ENCODE measurements at regions not wholly inside any gene's neighbourhood (a gene's known extent, or its start where the extent isn't known, plus 50 kb on each side); places are given as distances from the start of the nearest gene placed in this dataset.

DNA sequence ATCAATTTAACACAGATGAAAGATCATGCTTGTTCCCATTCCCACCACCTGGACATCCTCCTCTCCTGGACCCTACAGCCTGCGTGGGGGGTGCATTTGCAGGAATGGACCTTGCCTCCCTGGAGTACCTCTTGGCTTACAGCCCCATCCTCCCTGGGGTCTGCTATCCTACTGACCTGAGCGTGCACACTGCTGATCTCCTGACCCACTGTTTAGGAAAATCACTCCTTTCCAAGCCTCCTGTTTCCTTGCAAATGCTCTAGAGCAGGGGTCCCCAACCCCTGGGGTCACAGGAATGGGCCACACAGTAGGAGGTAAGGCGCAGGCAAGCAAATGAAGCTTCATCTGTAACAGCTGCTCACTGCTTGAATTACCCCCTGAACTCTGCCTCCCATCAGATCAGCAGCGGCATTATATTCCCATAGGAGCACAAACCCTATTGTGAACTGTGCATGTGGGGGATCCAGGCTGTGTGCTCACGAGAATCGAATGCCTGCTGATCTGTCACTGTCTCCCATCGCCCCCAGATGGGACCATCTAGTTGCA, 88.2 kb upstream of the SEPTIN5 start:
- intact Hi-C loops (cut with micrococcal nuclease): no loop called here
- H3K9me3 ChIP-seq (ENCODE audit: control insufficient read depth in 2 of 3, low read length in 3 of 3): no peaks in the 10 kb centered on the region
- H3K4me3 ChIP-seq (ENCODE audit: low read length): no peak overlapping the region
- H3K27ac ChIP-seq (ENCODE audit: low read depth, low read length): no peak overlapping the region
- ATAC-seq (no peak), DNase-seq (no peak)
- Mint-ChIP-seq H3K27me3 (peaks cover 0 to 3% (median 0%) of the 10 kb centered on the region in 5 donors), H3K9me3 (no peaks in the 10 kb centered on the region), H3K4me3 (no peak overlapping the region), H3K36me3 (no peaks in the 10 kb centered on the region), H3K4me1 (peaks cover 3 to 22% (median 10%) of the 10 kb centered on the region in 7 donors), H3K27ac (peak overlapping the region in 2 of 9 donors; percentile 30 to 51)
- no peaks in the 10 kb centered on the region for H3K36me3 ChIP-seq (ENCODE audit: control insufficient read depth in 2 of 3, insufficient read depth in 3 of 3, low read length in 3 of 3)
- CTCF ChIA-PET: interaction anchor here (1.3 kb wide), 1 partner anchor 125 kb away, joined by 3 read pairs; no protein-coding TSS in a partner anchor
- no peaks in the 10 kb centered on the region for H3K27me3 ChIP-seq (ENCODE audit: control insufficient read depth in 2 of 2, insufficient read depth in 2 of 2, low read length in 2 of 2)
- H3K4me1 ChIP-seq (ENCODE audit: control insufficient read depth in 2 of 2, insufficient read depth in 2 of 2, low read length in 2 of 2): peaks cover 0 to 7% of the 10 kb centered on the region in 2 donors
- POLR2A ChIA-PET: no interaction called here

- DNase-seq: no peak
- H3K4me1 Mint-ChIP-seq: peaks cover 3 to 22% (median 10%) of the 10 kb centered on the region in 7 donors
Measured at GRCh38 chr22:19626666-19627065, 87.6 kb upstream of the SEPTIN5 start.

GRCh38 chr22:19628038-19628776, 86.1 kb upstream of the SEPTIN5 start:
- Mint-ChIP-seq H3K4me1 (peaks cover 3 to 22% (median 10%) of the 10 kb centered on the region in 7 donors), H3K27ac (peak overlapping the region in 1 of 9 donors; percentile 5), H3K9me3 (no peaks in the 10 kb centered on the region), H3K27me3 (peaks cover 0 to 3% (median 0%) of the 10 kb centered on the region in 5 donors), H3K36me3 (no peaks in the 10 kb centered on the region), H3K4me3 (no peak overlapping the region)
- DNase-seq: no peak
- ChIA-PET POLR2A (no interaction called here), CTCF (interaction anchor here (1.4 to 2.7 kb wide), 5 partner anchors 11 to 174 kb away, joined by 3 to 26 read pairs (median 8); no protein-coding TSS in a partner anchor)
- Histone ChIP-seq H3K27me3 (ENCODE audit: control insufficient read depth in 2 of 2, insufficient read depth in 2 of 2, low read length in 2 of 2) (no peaks in the 10 kb centered on the region), H3K27ac (ENCODE audit: low read depth, low read length) (no peak overlapping the region), H3K9me3 (ENCODE audit: control insufficient read depth in 2 of 3, low read length in 3 of 3) (no peaks in the 10 kb centered on the region), H3K4me1 (ENCODE audit: control insufficient read depth in 2 of 2, insufficient read depth in 2 of 2, low read length in 2 of 2) (peaks cover 0 to 7% of the 10 kb centered on the region in 2 donors), H3K4me3 (ENCODE audit: low read length) (no peak overlapping the region), H3K36me3 (ENCODE audit: control insufficient read depth in 2 of 3, insufficient read depth in 3 of 3, low read length in 3 of 3) (no peaks in the 10 kb centered on the region)
- no peak for ATAC-seq
- intact Hi-C loops (cut with micrococcal nuclease): no loop called here

More at GRCh38 chr22:19626666-19627065, 87.6 kb upstream of the SEPTIN5 start:
- Histone ChIP-seq H3K9me3 (ENCODE audit: control insufficient read depth in 2 of 3, low read length in 3 of 3) (no peaks in the 10 kb centered on the region), H3K4me1 (ENCODE audit: control insufficient read depth in 2 of 2, insufficient read depth in 2 of 2, low read length in 2 of 2) (peaks cover 0 to 7% of the 10 kb centered on the region in 2 donors), H3K27ac (ENCODE audit: low read depth, low read length) (no peak overlapping the region), H3K27me3 (ENCODE audit: control insufficient read depth in 2 of 2, insufficient read depth in 2 of 2, low read length in 2 of 2) (no peaks in the 10 kb centered on the region), H3K36me3 (ENCODE audit: control insufficient read depth in 2 of 3, insufficient read depth in 3 of 3, low read length in 3 of 3) (no peaks in the 10 kb centered on the region), H3K4me3 (ENCODE audit: low read length) (no peak overlapping the region)
- ChIA-PET CTCF (interaction anchor here (1.0 to 1.3 kb wide), 3 partner anchors 126 to 148 kb away, joined by 3 read pairs; partner anchors contain the start of genes CDC45 and UFD1), POLR2A (no interaction called here)
- Mint-ChIP-seq H3K9me3 (no peaks in the 10 kb centered on the region), H3K4me3 (no peak overlapping the region), H3K27ac (peak overlapping the region in 1 of 9 donors; percentile 30), H3K36me3 (no peaks in the 10 kb centered on the region), H3K27me3 (peaks cover 0 to 3% (median 0%) of the 10 kb centered on the region in 5 donors)
- intact Hi-C loops (cut with micrococcal nuclease): no loop called here
- no peak for ATAC-seq

- Histone ChIP-seq H3K27me3 (ENCODE audit: control insufficient read depth in 2 of 2, insufficient read depth in 2 of 2, low read length in 2 of 2) (no peaks in the 10 kb centered on the region), H3K27ac (ENCODE audit: low read depth, low read length) (no peak overlapping the region), H3K9me3 (ENCODE audit: control insufficient read depth in 2 of 3, low read length in 3 of 3) (no peaks in the 10 kb centered on the region), H3K4me1 (ENCODE audit: control insufficient read depth in 2 of 2, insufficient read depth in 2 of 2, low read length in 2 of 2) (peaks cover 0 to 7% of the 10 kb centered on the region in 2 donors), H3K4me3 (ENCODE audit: low read length) (no peak overlapping the region), H3K36me3 (ENCODE audit: control insufficient read depth in 2 of 3, insufficient read depth in 3 of 3, low read length in 3 of 3) (no peaks in the 10 kb centered on the region)
- ATAC-seq (no peak), DNase-seq (peak in 1 of 9 donors; percentile 16)
- Mint-ChIP-seq H3K9me3 (no peaks in the 10 kb centered on the region), H3K27ac (peak overlapping the region in 1 of 9 donors; percentile 14), H3K36me3 (no peaks in the 10 kb centered on the region), H3K27me3 (peaks cover 0 to 3% (median 0%) of the 10 kb centered on the region in 5 donors), H3K4me3 (no peak overlapping the region), H3K4me1 (peaks cover 3 to 22% (median 10%) of the 10 kb centered on the region in 7 donors)
- POLR2A ChIA-PET: interaction anchor here (0.7 to 2.0 kb wide), 7 partner anchors 30 to 184 kb away, joined by 3 to 8 read pairs (median 3); partner anchors contain the start of gene CDC45
- CTCF ChIA-PET: interaction anchor here (0.6 to 2.7 kb wide), 24 partner anchors 9 to 521 kb away, joined by 3 to 26 read pairs (median 5); partner anchors contain the start of gene CDC45
- intact Hi-C loops (cut with micrococcal nuclease): no loop called here
Measured at GRCh38 chr22:19629331-19629719, 85.0 kb upstream of the SEPTIN5 start.

GRCh38 chr22:19629720-19630419, 84.4 kb upstream of the SEPTIN5 start:
- H3K4me1 Mint-ChIP-seq: peaks cover 3 to 22% (median 10%) of the 10 kb centered on the region in 7 donors
- intact Hi-C loops (cut with micrococcal nuclease): loop anchor here (1.0 to 5.0 kb wide), 11 partner anchors 33 to 524 kb away; partner anchors contain the start of genes C22orf39 (in 1 of the 2) and ESS2 (in 1 of the 2)
- H3K27ac Mint-ChIP-seq: peak overlapping the region in 3 of 9 donors; percentile 6 to 56 (median 43)
- H3K36me3 Mint-ChIP-seq: no peaks in the 10 kb centered on the region
- H3K4me3 Mint-ChIP-seq: peak overlapping the region in 1 of 10 donors; percentile 26
- ChIA-PET CTCF (interaction anchor here (0.6 to 2.7 kb wide), 26 partner anchors 9 to 522 kb away, joined by 3 to 26 read pairs (median 4); partner anchors contain the start of gene CDC45), POLR2A (interaction anchor here (0.6 to 2.0 kb wide), 9 partner anchors 30 to 1236 kb away, joined by 3 to 8 read pairs (median 3); partner anchors contain the start of gene CDC45)
- ATAC-seq: peak; percentile 97
- no peaks in the 10 kb centered on the region for H3K9me3 Mint-ChIP-seq
- peaks cover 0 to 3% (median 0%) of the 10 kb centered on the region in 5 donors for H3K27me3 Mint-ChIP-seq
- DNase-seq: peak; percentile 65 to 91 (median 86)
- Histone ChIP-seq H3K9me3 (ENCODE audit: control insufficient read depth in 2 of 3, low read length in 3 of 3) (no peaks in the 10 kb centered on the region), H3K4me1 (ENCODE audit: control insufficient read depth in 2 of 2, insufficient read depth in 2 of 2, low read length in 2 of 2) (peaks cover 0 to 7% of the 10 kb centered on the region in 2 donors), H3K36me3 (ENCODE audit: control insufficient read depth in 2 of 3, insufficient read depth in 3 of 3, low read length in 3 of 3) (no peaks in the 10 kb centered on the region), H3K27me3 (ENCODE audit: control insufficient read depth in 2 of 2, insufficient read depth in 2 of 2, low read length in 2 of 2) (no peaks in the 10 kb centered on the region), H3K4me3 (ENCODE audit: low read length) (no peak overlapping the region), H3K27ac (ENCODE audit: low read depth, low read length) (no peak overlapping the region)

DNA sequence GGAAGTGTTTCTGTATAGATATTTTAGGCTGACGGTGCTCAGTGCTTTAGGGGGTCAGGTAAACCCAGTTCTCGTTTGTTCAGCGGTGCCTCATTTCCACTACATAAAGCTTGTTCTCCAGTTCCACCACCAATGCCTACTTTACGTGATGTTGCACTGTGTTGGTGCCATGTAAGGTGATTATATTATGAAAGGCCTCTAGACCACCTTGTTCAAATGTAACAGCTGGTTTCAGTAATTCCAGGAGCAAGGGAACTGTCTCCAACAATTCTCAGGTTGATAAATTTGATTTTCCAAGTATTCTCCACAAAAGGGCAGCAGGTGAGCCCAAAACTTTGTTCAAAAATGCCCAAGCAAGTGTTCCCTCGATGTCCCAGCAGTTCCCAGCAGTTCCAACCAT, 83.7 kb upstream of the SEPTIN5 start:
- no peak for ATAC-seq
- ChIA-PET CTCF (interaction anchor here (0.6 to 2.7 kb wide), 21 partner anchors 10 to 522 kb away, joined by 3 to 26 read pairs (median 6); no protein-coding TSS in a partner anchor), POLR2A (interaction anchor here (0.7 to 2.0 kb wide), 6 partner anchors 31 to 136 kb away, joined by 3 to 8 read pairs (median 5); no protein-coding TSS in a partner anchor)
- H3K36me3 Mint-ChIP-seq: no peaks in the 10 kb centered on the region
- Histone ChIP-seq H3K9me3 (ENCODE audit: control insufficient read depth in 2 of 3, low read length in 3 of 3) (no peaks in the 10 kb centered on the region), H3K27ac (ENCODE audit: low read depth, low read length) (no peak overlapping the region), H3K4me1 (ENCODE audit: control insufficient read depth in 2 of 2, insufficient read depth in 2 of 2, low read length in 2 of 2) (peaks cover 0 to 7% of the 10 kb centered on the region in 2 donors), H3K4me3 (ENCODE audit: low read length) (no peak overlapping the region), H3K27me3 (ENCODE audit: control insufficient read depth in 2 of 2, insufficient read depth in 2 of 2, low read length in 2 of 2) (no peaks in the 10 kb centered on the region), H3K36me3 (ENCODE audit: control insufficient read depth in 2 of 3, insufficient read depth in 3 of 3, low read length in 3 of 3) (no peaks in the 10 kb centered on the region)
- peak overlapping the region in 1 of 9 donors; percentile 56 for H3K27ac Mint-ChIP-seq
- intact Hi-C loops (cut with micrococcal nuclease): loop anchor here (1.0 to 5.0 kb wide), 11 partner anchors 33 to 524 kb away; partner anchors contain the start of genes C22orf39 (in 1 of the 2) and ESS2 (in 1 of the 2)
- H3K27me3 Mint-ChIP-seq: peaks cover 0 to 3% (median 0%) of the 10 kb centered on the region in 5 donors
- no peaks in the 10 kb centered on the region for H3K9me3 Mint-ChIP-seq
- DNase-seq: no peak
- peaks cover 3 to 22% (median 10%) of the 10 kb centered on the region in 7 donors for H3K4me1 Mint-ChIP-seq
- no peak overlapping the region for H3K4me3 Mint-ChIP-seq
